Adrenal gland (tissue), 9 donors: ENCODE measurements at regions not wholly inside any gene's neighbourhood (a gene's known extent, or its start where the extent isn't known, plus 50 kb on each side); places are given as distances from the start of the nearest gene placed in this dataset.

ENCODE experiments used
- DNase-seq, 7 donors: peaks; one replicate each; pipeline ENCODE4 v3.0.0-alpha.2; 2019 to 2020
- H3K27ac ChIP-seq, 5 donors: fragments of 200-600 bp; sonication (generic) in 4 of 5; 1 replicate in 3 of 5; 2 replicates in 2 of 5; pipeline versions ENCODE4 v1.5.1 to v1.8.0; 2016 to 2020; ENCODE audit warnings: mild to moderate bottlenecking in 1 of 5
- H3K27me3 ChIP-seq: fragments of 200-600 bp; 2 replicates; pipeline ENCODE4 v1.8.0; 2021
- H3K36me3 ChIP-seq, 2 donors: fragments of 200-600 bp; replicated peaks in 1 of 2; 1 replicate in 1 of 2; 2 replicates in 1 of 2; pipeline versions ENCODE4 v1.5.1 to v1.8.0; 2018 to 2022
- H3K4me1 ChIP-seq, 2 donors: fragments of 200-600 bp; replicated peaks in 1 of 2; 1 replicate in 1 of 2; 2 replicates in 1 of 2; pipeline versions ENCODE4 v1.5.1 to v1.8.0; 2018 to 2021
- H3K4me3 ChIP-seq, 4 donors: fragments of 200-600 bp; sonication (generic) in 3 of 4; one replicate each; pipeline ENCODE4 v1.5.1; 2016 to 2018
- H3K9me3 ChIP-seq, 3 donors: fragments of 200-600 bp; sonication (generic) in 1 of 3; replicated peaks in 1 of 3; 1 replicate in 2 of 3; 2 replicates in 1 of 3; pipeline versions ENCODE4 v1.5.1 to v1.8.0; 2016 to 2021
- CTCF ChIP-seq, 6 experiments: fragments of 450-650 bp in 4 of 6; fragments of 200-600 bp in 2 of 6; sonication (generic) in 1 of 6; IDR thresholded peaks; 1 replicate in 5 of 6; 2 replicates in 1 of 6; pipeline versions ENCODE4 v1.5.1 to v1.8.0; 2016 to 2021; ENCODE audit warnings: antibody characterized with exemption in 6 of 6, mild to moderate bottlenecking in 2 of 6, moderate library complexity in 1 of 6
- POLR2A ChIP-seq, 2 donors: fragments of 450-650 bp; IDR thresholded peaks; one replicate each; pipeline ENCODE4 v1.6.1; 2017; ENCODE audit warnings: antibody characterized with exemption in 2 of 2, mild to moderate bottlenecking in 2 of 2, moderate library complexity in 1 of 2
- WGBS, 4 donors: extraction: QIAGEN DNeasy Blood & Tissue Kit in 2 of 4; methylation state at CpG; one replicate each; pipeline versions ENCODE4 v1.1.5 to v1.1.7; 2013 to 2017; 5-methylcytosine and 5-hydroxymethylcytosine counted together
- intact Hi-C, 2 donors: fragments of 100-400 bp; cut with DNase I; formaldehyde crosslinking; loops; one replicate each; pipeline versions ENCODE4 v1.14.1 to v1.15.0; 2022 to 2023
- donor health status: healthy with polysubstance abuse.
- donor health status: Bipolar disorder and iron deficiency.
- donor health status: DM: yes; HTN: yes; CAD: no.
- donor health status: DM: no; HTN: no; CAD: no.
- donor health status: DM: no; HTN: no; CAD: no.

GRCh38 chr5:118657576-118657975, 330.8 kb downstream of the DTWD2 start:
- DNase-seq: no peak
- H3K27ac ChIP-seq: no peak overlapping the region
- no peak overlapping the region for H3K4me3 ChIP-seq
- intact Hi-C loops: no loop called here
- no peaks in the 10 kb centered on the region for H3K27me3 ChIP-seq
- no peaks in the 10 kb centered on the region for H3K36me3 ChIP-seq
- H3K9me3 ChIP-seq: peaks cover 0 to 4% (median 0%) of the 10 kb centered on the region in 3 donors
- no peaks in the 10 kb centered on the region for H3K4me1 ChIP-seq
- TF ChIP-seq CTCF (IDR thresholded peaks at IDR 0.05): no peak
- TF ChIP-seq POLR2A (IDR thresholded peaks at IDR 0.05): no peak
- WGBS, 4 donors: 43 to 90% (median 68%) methylated on average over 1 of the region's 1 CpG

DNA sequence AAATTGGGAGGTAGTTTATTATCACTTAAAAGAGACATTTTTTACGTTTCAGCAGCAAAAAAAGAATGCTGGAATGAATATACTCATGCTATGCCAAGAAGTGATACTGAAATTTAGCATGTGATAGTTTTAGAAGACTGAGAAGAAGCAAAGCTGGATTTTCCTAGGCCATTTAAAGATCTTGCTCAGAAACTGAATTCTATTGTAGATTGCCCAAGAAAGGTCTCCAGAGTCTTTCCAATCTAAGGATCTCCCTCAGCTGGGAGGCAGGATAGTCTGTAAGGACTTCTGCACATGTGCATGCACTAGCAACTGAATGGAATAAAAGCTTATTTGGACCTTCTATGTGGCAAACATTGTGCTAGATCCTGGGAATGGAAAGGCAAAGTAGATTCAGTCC, 334.5 kb downstream of the DTWD2 start:
- 17 to 54% (median 51%) methylated on average over 1 of the region's 1 CpG for WGBS, 4 donors
- peaks cover 0 to 4% (median 0%) of the 10 kb centered on the region in 3 donors for H3K9me3 ChIP-seq
- intact Hi-C loops: no loop called here
- no peaks in the 10 kb centered on the region for H3K4me1 ChIP-seq
- H3K36me3 ChIP-seq: no peaks in the 10 kb centered on the region
- TF ChIP-seq CTCF (IDR thresholded peaks at IDR 0.05) (no peak), POLR2A (IDR thresholded peaks at IDR 0.05) (no peak)
- no peaks in the 10 kb centered on the region for H3K27me3 ChIP-seq
- no peak for DNase-seq
- no peak overlapping the region for H3K4me3 ChIP-seq
- H3K27ac ChIP-seq: no peak overlapping the region

DNA sequence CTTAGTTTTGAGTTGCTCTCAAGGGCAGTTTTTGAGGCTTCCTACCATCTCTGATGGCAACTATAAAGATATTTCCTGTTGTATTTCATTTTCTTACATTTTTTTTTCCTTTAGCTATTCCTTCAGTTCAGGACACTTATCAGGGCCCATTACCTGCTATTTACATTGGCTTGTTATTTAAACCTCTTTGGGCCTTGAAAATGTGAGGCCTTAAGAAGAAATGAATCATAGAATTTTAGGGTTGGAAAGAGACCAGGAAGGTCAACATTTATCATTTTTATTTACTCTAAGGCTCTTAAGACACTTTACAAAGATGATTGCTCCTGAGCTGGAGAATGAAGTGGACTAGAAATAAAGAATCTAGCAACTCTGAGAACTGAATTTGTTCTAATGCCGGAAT, 335.2 kb downstream of the DTWD2 start:
- H3K27ac ChIP-seq: no peak overlapping the region
- H3K4me1 ChIP-seq: no peaks in the 10 kb centered on the region
- TF ChIP-seq POLR2A (IDR thresholded peaks at IDR 0.05) (no peak), CTCF (IDR thresholded peaks at IDR 0.05) (no peak)
- no peaks in the 10 kb centered on the region for H3K36me3 ChIP-seq
- intact Hi-C loops: no loop called here
- 88 to 93% (median 89%) methylated on average over 1 of the region's 1 CpG for WGBS, 4 donors
- no peak for DNase-seq
- H3K27me3 ChIP-seq: no peaks in the 10 kb centered on the region
- no peak overlapping the region for H3K4me3 ChIP-seq
- peaks cover 0 to 4% (median 0%) of the 10 kb centered on the region in 3 donors for H3K9me3 ChIP-seq

DNA sequence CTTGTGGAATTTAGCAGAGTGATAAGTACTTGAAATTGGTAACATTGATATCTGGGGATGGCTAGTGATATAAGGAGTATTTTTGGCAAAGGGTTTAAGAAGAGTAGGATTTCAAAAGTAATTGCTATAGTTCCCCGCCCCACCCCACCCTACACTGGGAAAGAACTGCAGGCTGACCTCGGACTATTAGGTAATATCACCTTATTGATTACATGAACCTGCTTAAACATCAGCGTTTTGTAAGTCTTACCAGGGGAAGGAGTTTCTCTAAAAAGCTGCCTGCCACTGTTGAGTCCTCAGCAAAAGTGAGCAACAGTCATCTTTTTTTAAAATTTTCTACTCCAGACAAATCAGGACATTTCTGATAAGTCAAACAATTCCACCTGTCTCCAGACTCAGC, 337.3 kb downstream of the DTWD2 start:
- H3K27ac ChIP-seq: no peak overlapping the region
- H3K4me3 ChIP-seq: no peak overlapping the region
- H3K36me3 ChIP-seq: no peaks in the 10 kb centered on the region
- no peaks in the 10 kb centered on the region for H3K9me3 ChIP-seq
- intact Hi-C loops: no loop called here
- TF ChIP-seq POLR2A (IDR thresholded peaks at IDR 0.05): no peak
- no peak for TF ChIP-seq CTCF (IDR thresholded peaks at IDR 0.05)
- DNase-seq: no peak
- WGBS, 4 donors: 73 to 84% (median 78%) methylated on average over 3 of the region's 3 CpGs
- H3K27me3 ChIP-seq: no peaks in the 10 kb centered on the region
- no peaks in the 10 kb centered on the region for H3K4me1 ChIP-seq
